ENCODE measurements at regions not wholly inside any gene's neighbourhood (a gene's known extent, or its start where the extent isn't known, plus 50 kb on each side); places are given as distances from the start of the nearest gene placed in this dataset.

DNA sequence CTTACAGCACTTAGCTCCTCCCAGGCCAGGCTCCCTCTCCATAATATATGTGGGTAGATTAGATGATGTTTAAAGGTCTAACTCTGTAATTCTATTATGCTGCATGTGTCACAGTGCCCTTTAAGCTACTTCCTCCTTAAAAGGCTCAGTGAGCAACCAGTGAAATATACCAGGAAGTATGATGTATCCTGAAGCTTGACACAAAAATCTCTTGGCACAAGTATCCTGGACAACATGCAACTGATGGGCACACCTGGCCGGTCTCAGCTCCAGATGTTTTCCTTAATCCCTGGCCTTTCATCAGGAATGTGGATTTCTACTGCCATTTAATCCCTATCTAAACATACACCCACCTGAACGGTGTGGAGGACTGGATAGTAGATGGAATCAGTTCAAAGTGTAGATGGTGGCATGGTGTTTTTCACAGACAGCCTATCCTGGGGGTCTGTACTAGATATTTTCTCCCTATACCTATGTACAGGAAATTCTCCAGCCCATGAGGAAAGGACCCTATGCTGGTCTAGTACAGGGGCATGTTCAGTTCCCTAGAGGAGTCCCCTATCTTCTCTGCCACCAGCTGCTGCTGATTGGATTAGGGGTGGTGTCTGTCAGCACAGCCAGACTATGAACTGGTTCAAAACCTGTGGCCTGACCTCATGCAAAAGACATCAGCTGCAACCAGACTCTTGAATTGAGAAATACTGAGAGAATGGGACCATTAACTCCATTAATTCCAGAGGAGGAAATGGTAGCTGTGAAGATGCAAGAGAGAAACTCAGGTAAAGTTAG is 59.4 kb upstream of the CITED2 start (continued):
- TF ChIP-seq, protein P1, sequence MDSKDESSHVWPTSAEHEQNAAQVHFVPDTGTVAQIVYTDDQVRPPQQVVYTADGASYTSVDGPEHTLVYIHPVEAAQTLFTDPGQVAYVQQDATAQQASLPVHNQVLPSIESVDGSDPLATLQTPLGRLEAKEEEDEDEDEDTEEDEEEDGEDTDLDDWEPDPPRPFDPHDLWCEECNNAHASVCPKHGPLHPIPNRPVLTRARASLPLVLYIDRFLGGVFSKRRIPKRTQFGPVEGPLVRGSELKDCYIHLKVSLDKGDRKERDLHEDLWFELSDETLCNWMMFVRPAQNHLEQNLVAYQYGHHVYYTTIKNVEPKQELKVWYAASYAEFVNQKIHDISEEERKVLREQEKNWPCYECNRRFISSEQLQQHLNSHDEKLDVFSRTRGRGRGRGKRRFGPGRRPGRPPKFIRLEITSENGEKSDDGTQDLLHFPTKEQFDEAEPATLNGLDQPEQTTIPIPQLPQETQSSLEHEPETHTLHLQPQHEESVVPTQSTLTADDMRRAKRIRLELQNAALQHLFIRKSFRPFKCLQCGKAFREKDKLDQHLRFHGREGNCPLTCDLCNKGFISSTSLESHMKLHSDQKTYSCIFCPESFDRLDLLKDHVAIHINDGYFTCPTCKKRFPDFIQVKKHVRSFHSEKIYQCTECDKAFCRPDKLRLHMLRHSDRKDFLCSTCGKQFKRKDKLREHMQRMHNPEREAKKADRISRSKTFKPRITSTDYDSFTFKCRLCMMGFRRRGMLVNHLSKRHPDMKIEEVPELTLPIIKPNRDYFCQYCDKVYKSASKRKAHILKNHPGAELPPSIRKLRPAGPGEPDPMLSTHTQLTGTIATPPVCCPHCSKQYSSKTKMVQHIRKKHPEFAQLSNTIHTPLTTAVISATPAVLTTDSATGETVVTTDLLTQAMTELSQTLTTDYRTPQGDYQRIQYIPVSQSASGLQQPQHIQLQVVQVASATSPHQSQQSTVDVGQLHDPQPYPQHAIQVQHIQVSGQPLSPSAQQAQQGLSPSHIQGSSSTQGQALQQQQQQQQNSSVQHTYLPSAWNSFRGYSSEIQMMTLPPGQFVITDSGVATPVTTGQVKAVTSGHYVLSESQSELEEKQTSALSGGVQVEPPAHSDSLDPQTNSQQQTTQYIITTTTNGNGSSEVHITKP (IDR thresholded peaks at IDR 0.05; ENCODE audit: partially characterized antibody) = no peak

DNA sequence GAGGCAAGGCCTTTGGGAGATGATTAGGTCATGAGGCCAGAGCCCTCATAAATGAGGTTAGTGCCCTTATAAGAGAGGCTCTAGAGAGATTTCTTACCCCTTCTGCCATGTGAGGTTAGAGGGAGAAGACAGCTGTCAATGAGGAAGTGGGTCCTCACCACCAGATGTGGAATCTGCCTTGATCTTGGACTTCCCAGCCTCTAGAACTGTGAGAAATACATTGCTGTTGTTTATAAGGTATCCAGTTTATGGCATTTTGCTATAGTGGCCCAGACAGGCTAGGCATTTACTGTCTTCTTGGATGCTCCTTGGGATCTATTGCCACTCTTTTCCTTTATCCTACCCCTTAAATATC is 57.1 kb upstream of the CITED2 start:
- H3K4me2 ChIP-seq (ENCODE audit: insufficient read depth, low read length) = no peak overlapping the region
- no TSS peak for BruUV-seq (replicated peaks)
- H3K27ac ChIP-seq (ENCODE audit: extremely low read depth, low read depth, low read length) = no peak overlapping the region
- H3K79me2 ChIP-seq (ENCODE audit: control insufficient read depth, insufficient read depth, low read length) = no peaks in the 10 kb centered on the region
- H3K9me3 ChIP-seq (replicated peaks; ENCODE audit: control insufficient read depth, insufficient read depth, low read depth, low read length) = no peaks in the 10 kb centered on the region
- peaks cover 8 to 25% of the 10 kb centered on the region in 2 experiments; a peak in 4 of 5 replicates for H3K4me1 ChIP-seq (replicated peaks in 1 of 2; ENCODE audit: control insufficient read depth in 2 of 2, insufficient read depth in 2 of 2, low read length in 2 of 2)
- intact Hi-C loops (cut with micrococcal nuclease) = no loop called here
- H3K36me3 ChIP-seq (ENCODE audit: control insufficient read depth, insufficient read depth, low read length) = no peaks in the 10 kb centered on the region
- no peaks in the 10 kb centered on the region for H3K27me3 ChIP-seq (ENCODE audit: control insufficient read depth in 2 of 2, insufficient read depth in 2 of 2, low read length in 2 of 2)
- H2AFZ ChIP-seq (ENCODE audit: low read depth, low read length) = no peak overlapping the region
- POLR2A ChIA-PET = interaction anchor here (2.2 kb wide), 1 partner anchor 57 kb away, joined by 8 read pairs; the partner anchor contains the start of gene CITED2
- CTCF ChIA-PET (ENCODE audit: low intra/inter-chr PET ratio) = no interaction called here
- H3K4me3 ChIP-seq = no peak overlapping the region
- H3K9me1 ChIP-seq (ENCODE audit: control insufficient read depth, insufficient read depth, low read length) = no peaks in the 10 kb centered on the region
- no peak for ATAC-seq
- in situ Hi-C loops (cut with MboI) = no loop called here
- no peak for DNase-seq (ENCODE audit: extremely low read depth in 1 of 4, low spot score in 3 of 4)
- no peak for FAIRE-seq
- H3K9ac ChIP-seq (ENCODE audit: insufficient read depth in 1 of 2, low read depth in 2 of 2, low read length in 2 of 2) = no peak overlapping the region
- TF ChIP-seq SPI1 (IDR thresholded peaks at IDR 0.05; ENCODE audit: borderline replicate concordance, low read depth, low read length) = peak; percentile 64; the same call in 1 of the 2 replicates
- 0 out of 2 replicates have a peak, but pooled peaks have one; percentile 22 for TF ChIP-seq PURB (CRISPR knock-in tag; IDR thresholded peaks at IDR 0.05; ENCODE audit: low read depth)
- no peak for TF ChIP-seq ARID2 (IDR thresholded peaks at IDR 0.05)
- H4K20me1 ChIP-seq (replicated peaks; ENCODE audit: control insufficient read depth, insufficient read depth, low read length) = no peaks in the 10 kb centered on the region

Measured in K562 (cell line).